GM03348 (cell line): ENCODE measurements at regions not wholly inside any gene's neighbourhood (a gene's known extent, or its start where the extent isn't known, plus 50 kb on each side); places are given as distances from the start of the nearest gene placed in this dataset.

Source experiments
- DNase-seq: peaks from one replicate; pipeline ENCODE4 v3.0.0; 2012; ENCODE audit warnings: low spot score

DNA sequence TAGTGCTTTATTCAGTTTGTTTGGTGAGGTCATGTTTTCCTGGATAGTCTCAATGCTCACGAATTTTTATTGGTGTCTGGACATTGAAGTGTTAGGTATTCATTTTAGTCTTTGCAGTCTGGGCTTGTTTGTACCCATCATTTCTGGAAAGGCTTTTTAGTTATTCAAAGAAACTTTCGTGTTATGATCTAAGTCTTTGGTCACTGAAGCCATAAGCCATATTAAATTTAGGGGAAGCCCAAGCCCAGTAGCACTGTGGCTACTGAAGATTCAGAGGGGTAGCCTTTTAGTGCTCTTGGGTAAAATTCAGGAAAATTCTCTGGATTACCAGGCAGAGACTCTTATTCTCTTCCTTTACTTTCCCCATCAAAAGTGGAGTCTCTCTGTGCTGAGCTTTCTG is 56.2 kb upstream of the PEX5L start:
- DNase-seq = no peak

DNA sequence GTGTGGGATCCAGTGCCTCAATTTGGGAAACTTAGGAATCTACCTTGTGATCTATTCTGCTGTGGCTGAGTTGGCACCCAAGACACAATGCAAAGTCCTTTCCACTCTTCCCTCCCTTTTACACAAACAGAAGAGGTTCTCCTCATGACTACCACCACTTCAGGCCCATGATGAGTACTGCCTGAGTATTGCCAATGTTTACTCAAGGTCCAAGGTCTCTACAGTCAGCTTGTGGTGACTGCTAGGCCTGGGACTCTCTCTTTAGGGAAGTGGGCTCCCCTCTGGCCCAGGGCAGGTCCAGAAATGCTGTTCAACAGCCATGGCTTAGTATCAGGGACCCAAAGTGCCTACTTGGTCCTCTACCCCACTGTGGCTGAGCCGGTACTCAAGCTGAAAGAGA is 56.8 kb upstream of the PEX5L start:
- no peak for DNase-seq

DNA sequence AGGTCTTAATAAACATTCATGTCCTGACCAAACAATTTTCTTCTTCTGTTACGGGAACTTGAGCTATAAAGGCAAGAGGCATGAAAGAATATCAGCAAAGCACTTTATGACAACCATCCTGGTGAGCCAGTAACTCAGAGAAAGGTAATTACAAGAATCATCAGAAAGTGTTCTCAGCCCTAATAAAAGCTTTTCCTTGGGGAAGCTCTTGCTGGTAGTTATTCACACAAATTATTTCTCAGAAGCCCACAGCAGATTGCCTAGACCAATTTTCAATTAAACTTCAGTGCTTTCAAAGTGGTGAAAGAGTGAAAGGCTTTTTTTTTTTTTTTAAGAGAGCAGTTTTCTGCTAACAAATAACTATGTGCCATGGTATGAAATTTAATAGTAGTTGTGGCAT is 60.9 kb upstream of the PEX5L start:
- no peak for DNase-seq

DNA sequence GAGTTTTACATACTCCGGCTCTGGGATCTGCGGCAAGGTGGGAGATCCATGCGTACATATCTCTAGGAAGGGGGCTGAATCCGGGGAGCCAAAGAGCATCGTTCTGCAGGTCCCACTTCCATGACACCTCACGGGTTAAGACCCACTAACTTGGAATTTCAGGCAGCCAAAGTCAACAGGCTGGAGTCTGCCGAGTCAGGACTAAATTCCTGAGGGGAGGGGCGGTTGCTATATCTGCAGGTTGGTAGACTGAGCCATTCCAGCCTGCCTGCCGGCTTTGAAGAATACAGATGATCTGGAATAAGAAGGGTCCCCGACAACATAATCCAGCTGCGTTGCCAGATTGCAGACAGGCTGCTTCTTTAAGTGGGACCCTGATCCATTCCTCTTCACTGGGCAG is 65.4 kb upstream of the PEX5L start:
- DNase-seq = no peak

- DNase-seq = no peak
Measured at GRCh38 chr3:180102604-180103003, 65.9 kb upstream of the PEX5L start.

DNA sequence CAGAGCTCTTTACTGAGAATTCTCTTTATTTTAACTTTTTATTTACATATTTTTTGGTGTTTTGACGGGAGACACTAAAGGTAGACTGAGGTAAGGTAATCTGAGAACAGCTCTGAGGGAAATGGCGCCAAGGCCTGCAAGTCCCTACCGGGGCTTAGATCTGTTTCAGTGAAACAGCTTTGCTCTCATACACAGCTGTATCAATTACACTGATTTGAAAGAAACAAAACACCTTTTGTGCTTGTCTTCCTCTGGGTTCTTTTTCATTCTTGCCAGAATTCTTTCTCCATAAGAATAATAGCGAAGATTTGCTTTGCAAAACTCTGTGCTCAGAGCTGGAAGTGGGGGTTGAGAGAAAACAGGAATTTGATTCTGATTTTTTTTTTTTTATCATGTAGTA is 79.5 kb upstream of the PEX5L start:
- DNase-seq = no peak

GRCh38 chr3:180116658-180117057 is 79.9 kb upstream of the PEX5L start:
- no peak for DNase-seq

GRCh38 chr3:180117381-180118163 is 80.8 kb upstream of the PEX5L start:
- no peak for DNase-seq

GRCh38 chr3:180119567-180119966 is 82.8 kb upstream of the PEX5L start:
- DNase-seq = no peak

DNA sequence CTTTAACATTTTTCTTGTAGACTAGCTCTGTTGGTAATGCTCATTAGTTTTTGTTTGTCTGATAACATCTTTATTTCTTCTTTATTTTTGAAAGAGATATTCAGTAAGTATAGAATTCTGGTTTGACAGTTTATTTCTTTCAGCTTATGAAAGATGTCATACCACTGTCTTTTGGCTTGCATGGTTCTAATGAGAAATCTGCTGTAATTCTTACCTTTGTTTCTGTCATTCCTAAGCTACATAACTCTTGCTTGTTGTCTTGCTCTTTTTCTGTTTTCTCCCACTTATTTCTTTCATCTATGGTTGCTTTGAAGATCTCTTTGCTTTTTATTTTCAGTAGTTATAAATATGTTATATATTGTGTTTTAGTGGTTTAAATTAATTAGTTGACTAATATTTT is 87.2 kb upstream of the PEX5L start:
- no peak for DNase-seq

GRCh38 chr3:180131169-180131568 is 94.4 kb upstream of the PEX5L start:
- DNase-seq = no peak

GRCh38 chr3:180135101-180135500 is 98.4 kb upstream of the PEX5L start:
- no peak for DNase-seq

DNA sequence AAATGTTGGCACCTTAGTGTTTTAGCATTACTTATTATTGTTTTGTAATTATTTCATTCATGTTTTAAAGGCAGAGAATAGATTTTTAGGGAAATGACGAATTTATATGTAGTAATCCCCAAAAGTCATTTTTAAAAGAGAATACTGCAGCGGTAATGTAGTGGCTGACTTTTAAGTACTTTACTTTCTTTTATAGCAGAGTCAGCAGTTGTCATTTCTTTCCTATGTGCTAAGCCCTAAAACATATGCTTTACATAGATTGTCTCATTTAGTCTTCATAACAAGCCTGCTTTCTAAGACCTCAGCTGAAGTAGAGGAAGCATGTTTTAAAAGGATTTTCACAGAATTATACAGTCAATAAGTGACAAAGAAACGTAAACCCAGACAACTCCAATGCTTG is 102.1 kb upstream of the PEX5L start:
- DNase-seq = no peak

DNA sequence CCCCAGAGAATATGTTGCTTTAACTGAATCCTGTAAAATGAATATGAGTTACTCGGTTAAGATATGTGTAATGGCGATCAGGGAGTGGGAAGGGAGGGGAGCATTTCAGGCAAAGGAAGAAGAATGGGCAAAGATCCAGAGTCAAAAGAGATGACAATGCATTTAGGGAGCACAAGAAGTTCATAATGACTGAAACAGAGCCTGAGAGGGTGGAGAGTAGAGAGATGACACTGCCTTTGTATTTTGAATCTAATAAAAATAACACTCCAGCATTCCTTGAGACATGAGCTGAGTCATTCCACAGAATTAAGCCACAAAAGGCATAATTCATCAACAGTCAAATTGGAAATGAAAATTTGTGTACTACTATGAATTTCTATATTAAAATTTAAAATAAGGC is 105.3 kb upstream of the PEX5L start:
- peak; percentile 40 for DNase-seq

DNA sequence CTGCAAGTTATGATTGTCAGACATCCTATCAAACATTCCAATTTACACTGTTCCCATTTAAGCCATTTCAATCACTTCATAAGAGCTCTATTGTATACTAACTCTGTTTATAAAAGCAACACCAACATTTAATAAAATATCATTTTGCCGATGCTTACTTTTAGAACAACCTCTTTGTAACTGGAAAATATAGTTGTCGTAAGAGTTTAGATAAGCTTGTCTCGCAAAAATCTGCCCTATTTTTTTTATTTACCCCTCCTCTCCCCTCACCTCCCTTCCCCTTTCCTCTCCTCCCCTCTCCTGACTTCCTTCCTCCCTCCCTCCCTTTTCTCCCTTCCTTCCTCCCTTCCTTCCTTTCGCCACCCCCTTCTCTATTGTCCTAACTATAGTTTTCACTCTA is 105.7 kb upstream of the PEX5L start:
- no peak for DNase-seq

DNA sequence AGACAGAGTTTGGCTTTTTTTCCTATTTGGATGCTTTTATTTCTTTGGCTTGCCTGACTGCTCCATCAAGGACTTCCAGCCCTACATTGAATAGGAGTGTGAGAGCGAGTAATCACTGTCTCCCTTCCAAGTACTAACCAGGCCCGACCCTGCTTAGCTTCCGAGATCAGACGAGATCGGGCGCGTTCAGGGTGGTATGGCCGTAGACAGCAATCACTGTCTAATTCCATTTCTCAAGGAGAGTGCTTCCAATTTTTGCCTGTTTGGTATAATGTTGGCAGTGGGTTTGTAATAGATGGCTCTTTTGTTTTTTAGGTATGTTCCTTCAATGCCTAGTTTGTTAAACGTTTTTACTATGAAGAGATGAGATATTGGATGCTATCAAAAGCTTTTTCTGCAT is 125.0 kb upstream of the PEX5L start:
- DNase-seq = no peak

- DNase-seq = no peak
Measured at GRCh38 chr3:180175572-180175971, 138.8 kb upstream of the PEX5L start.

GRCh38 chr3:180176059-180176458 is 139.3 kb upstream of the PEX5L start:
- DNase-seq = no peak

DNA sequence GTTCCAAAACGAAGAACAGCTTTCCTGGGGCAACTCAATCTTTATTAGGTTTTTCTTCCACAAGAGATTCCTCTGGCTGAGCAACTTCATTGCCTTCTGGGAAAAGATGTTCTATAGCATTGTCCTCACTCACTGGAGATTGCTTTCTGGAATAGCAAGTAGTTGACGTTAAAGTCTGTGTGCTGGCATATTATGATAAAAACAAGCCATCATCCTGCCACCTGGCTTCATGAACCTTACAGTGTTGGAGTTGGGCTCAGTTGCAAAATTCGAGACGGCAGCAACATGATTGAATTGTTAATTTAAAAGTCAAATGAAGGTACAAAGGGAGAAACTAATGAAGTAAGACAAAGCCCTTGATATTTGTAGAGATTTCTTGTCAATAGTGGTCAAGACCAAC is 140.5 kb upstream of the PEX5L start:
- DNase-seq = no peak

- DNase-seq = no peak
Measured at GRCh38 chr3:180179562-180179961, 142.8 kb upstream of the PEX5L start.

DNA sequence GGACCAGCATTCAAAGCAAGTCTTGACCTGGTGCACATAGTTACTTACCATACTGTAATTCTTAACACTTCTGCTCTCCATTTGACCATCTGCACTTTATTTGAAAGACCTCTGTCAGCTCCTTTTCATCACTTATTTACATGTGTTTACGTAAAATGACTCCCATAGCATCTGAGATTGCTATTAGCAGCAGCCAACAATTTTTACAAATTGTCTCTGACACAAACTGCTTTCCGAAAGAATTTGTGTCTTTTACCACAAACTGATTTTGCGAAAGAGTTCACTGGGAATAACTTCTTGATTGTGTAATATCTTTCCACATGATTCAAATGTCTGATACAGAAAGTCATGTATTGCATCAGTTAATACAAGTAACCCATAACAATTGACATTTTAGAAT is 144.1 kb upstream of the PEX5L start:
- peak; percentile 65 for DNase-seq

DNA sequence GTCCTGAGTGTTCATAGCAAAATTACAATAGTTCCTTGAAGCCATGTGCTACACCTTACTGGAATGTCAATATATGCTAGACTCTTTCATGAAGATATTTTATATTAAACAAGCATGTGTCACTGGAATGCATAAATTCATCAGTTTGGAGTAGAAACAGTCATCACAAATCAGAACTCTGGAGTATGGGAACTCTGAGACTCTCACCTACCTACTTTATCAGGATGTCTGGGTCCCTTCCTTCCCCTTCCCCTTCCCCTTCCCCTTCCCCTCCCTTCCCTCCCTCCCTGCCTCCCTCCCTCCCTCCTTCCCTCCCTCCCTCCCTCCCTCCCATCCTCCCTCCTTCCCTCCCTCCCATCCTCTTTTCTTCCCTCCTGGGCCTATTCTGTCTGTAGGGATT is 144.7 kb upstream of the PEX5L start:
- no peak for DNase-seq

DNA sequence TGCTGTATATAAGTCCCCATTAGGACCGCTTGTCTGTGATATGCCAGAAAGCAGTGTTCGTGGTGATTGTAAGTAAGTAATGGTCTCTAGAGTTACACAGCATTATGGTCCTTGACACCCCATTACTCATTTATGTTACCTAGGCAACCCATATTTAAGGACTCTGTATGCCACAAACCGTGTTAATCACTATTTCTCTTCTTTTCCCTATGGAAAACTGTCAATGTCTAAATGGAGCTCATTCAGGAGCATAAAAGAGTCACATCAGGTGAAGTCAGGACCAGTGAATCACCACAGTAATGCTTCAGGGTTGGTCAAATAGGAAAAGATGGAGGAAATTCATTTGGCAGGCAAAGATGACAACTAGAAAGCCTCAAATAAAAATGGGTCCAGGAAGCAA is 146.6 kb upstream of the PEX5L start:
- DNase-seq = no peak

- DNase-seq = peak; percentile 54
Measured at GRCh38 chr3:180184816-180185215, 148.1 kb upstream of the PEX5L start.

DNA sequence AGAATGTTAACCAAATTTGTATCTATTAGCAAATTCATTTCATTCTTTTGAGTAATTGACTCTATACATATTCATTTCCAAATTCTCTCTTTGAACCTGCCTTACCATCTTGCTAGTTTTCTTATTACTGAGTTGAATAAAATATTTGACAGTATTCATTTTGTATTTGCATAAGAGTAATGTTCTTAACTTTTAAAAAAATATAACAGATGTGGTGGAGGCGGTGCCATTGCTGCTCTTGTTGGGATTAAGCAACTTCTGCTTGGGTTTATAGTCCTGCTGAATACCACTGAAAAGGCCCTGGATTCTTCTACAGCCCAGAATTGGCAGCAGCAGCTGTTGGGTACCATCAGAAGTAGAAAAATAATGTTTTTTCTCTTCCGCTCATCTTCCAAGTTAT is 148.9 kb upstream of the PEX5L start:
- no peak for DNase-seq
